T-helper 1 cell treated with Interleukin-12 subunit alpha and Interleukin-12 subunit beta and Interleukin-4 antibody, amounts not matched to agents 30 ng/mL and 1 ng/mL, for 36 hours (primary cell): ENCODE measurements at regions not wholly inside any gene's neighbourhood (a gene's known extent, or its start where the extent isn't known, plus 50 kb on each side); places are given as distances from the start of the nearest gene placed in this dataset.

ENCODE experiments used
- intact Hi-C: fragments of 100-400 bp; cut with micrococcal nuclease; formaldehyde crosslinking; loops from one replicate; pipeline ENCODE4 v1.15.1; 2024

DNA sequence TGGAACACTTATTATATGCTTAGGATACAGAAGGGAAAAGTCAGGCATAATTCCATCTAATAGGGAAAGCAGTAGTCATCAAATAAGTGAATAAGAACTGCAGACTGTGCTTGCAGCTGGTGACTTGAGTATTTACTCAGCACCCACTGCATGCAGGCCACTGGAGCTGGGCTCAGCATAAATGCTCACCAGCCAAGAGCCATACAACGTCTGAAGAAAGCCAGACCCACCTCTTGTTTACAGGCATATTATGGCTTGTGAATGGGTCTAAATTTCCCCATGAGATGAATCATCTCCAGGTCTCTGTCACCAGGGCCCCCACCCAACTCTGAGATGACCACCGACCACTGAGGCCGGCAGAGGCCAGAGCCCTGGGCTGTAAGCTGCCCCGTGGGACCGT, 123.8 kb upstream of the PKDCC start:
- intact Hi-C loops: no loop called here

DNA sequence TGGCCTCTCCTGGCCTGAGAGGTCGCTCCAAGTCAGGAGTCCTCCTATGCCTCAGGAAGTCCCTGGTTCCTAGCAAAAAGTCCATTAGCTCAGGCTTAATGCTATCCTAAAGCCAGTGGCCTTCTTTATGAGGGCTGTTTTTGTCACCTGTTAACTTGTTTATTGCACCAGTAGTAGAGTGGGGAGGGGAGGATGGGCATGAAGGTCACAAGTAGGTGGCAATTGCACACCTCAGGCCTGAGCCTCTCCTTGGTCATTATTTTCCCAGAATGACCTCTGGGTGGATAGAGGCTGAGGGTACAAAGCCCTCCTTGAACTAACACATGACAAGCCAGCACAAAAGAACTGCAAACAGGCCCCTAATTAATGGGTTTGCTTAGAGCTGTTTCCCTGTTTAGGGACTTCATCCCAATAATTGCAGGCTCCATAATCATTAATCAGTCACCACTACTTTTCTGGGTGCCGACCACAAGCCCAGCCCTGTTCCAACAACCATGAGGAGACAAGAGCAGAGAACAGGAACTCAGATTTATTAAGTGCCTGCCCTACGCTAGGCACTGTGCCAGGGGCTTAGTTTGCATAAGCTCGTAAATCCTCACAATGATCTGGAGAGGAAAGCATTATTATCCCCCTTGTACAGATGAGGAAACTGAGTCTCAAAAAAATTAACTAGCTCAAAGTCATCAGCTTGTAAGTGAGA, 123.0 kb upstream of the PKDCC start:
- intact Hi-C loops: no loop called here

DNA sequence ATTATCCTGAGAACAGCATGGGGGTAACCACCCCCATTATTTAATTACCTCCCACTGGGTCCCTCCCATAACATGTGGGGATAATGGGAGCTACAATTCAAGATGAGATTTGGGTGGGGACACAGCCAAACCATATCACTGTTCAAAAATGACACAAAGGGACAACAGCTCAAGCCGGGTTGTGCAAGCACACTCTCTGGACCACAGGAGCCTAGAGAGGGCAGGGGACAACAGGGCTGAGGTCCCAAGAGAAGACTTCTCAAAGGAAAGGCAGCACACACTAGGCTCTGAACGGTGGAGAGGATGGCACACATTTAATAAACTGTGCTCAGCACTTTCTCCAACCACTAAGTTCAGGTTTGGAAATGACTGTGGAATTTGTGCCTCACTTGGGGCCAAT, 122.1 kb upstream of the PKDCC start:
- intact Hi-C loops: no loop called here

DNA sequence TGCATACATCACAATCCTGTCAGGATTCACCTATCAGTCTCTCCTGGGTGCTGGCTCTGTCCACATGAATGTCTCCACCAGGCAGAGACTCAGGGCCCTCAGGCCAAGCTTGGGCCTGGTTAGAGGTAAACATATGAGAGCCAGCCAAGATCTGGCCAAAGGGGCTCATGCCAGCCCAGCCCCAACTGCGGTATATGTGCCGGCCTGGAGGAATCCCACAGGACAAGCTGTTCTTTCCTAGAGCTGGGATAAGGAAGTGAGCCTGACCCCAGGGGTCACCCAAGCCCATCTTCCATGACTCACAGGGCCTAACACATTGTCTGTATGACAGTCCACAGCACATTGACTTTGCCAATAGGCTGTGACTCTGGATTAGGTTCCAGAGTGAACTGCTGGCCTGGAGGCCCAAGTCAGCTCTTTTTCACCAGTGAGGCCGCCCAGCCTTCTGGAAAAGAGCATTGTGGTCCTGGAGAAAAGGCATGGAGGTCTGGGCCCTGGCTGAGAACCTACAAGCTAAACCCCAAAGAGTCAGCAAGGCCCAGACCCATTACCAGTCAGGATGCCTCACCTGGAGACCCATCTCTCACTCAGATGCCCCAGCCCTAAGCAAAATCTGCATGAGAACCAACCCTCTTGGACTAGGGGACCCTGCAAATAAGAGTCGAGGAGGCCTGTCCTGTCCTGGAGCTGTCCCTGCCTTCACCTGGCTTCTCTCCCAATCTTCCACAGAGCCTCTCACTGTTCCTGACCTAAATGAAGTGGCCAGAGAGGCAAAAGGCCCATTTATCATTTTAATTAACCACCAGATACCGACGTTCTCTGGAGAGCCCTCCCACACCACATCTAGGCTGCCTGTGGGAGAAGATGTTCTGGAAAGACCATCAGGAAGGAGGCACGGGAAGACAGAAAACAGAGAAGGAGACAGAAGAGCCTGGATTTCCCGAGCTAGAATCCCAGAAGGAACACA, 120.9 kb upstream of the PKDCC start:
- intact Hi-C loops: no loop called here

DNA sequence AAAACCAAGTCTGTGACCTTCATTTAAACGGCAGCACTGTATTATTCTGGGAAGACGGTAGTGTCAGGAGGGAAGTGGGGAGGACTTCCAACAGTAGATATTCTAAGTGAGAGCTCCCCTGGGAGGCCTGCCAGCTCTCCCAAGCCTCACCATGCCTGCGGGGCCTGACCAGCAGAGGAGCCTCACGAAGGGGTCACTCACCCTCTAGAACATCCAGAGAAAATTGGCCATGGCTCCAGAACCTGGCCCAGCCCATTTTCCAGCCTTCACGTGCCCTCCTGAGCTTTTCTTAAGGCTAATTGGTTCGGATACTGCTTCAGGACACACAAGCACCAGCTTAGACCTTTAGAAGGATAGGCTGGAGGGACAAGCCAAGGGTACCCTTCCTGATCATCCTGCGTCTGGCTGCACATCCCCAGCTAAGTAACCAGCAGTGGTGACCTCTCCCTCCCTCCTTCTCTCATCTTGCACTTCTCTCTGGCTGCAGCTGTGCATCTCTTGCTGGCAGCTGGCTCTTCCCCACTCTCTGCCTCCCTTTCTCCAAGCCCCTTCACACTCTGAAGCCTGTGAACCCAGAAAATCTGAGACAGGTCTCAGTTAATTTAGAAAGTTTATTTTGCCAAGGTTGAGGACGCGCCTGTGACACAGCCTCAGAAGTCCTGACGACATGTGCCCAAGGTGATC, 120.1 kb upstream of the PKDCC start:
- intact Hi-C loops: no loop called here

DNA sequence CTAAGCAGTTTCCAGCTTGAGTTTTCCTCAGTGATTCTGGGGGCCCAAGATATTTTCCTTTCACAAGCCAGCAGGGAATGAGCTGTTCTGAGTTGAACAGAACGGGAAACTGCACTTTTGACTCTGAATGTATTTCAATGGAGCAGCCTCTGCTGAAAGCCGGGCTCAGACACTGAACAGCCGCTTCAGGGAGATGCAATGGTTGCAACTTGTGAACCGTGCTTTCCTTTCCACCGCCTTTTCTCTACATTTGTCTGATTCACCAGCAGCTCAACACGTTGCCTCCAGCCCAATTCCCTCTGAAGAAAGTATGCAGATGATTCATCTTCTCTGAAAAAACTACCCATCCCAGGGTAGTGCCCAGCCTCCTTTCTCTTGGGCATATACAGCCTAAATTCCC, 119.3 kb upstream of the PKDCC start:
- intact Hi-C loops: no loop called here

DNA sequence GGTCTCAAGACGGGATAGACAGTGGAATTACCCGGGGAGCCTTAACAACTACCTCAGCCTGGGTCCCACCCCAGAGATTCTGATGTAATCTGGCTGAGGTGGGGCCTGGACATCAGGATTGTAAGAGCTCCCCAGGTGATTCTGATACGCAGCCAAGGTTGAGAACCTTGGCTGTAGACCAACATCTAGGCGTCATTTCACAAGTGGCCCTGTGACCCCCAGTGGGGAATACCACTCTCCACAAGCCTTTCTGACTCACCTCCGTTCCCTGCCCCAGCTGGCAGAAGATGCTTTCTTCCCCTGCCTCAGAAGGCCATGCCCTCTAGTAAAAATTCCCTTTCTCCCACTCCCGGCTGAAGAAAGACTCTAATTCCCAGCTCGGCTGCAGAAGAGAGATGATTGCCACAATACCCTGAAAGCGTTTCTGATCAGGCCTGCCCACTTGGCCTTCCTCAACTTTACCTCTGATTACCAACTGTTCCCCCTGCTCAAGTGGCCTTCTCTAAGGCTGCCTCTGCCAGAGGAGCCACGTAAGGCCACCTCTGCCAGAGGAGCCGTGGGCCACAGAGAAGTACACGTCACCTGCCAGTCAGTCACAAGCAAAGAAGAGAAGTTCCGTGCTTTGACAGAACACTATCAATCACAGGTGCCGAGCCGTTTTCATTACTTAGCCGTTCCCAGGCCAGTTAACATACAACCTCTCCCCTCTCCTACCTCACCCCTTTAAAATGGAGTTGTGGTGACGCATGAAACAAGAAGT, 116.8 kb upstream of the PKDCC start:
- intact Hi-C loops: no loop called here

DNA sequence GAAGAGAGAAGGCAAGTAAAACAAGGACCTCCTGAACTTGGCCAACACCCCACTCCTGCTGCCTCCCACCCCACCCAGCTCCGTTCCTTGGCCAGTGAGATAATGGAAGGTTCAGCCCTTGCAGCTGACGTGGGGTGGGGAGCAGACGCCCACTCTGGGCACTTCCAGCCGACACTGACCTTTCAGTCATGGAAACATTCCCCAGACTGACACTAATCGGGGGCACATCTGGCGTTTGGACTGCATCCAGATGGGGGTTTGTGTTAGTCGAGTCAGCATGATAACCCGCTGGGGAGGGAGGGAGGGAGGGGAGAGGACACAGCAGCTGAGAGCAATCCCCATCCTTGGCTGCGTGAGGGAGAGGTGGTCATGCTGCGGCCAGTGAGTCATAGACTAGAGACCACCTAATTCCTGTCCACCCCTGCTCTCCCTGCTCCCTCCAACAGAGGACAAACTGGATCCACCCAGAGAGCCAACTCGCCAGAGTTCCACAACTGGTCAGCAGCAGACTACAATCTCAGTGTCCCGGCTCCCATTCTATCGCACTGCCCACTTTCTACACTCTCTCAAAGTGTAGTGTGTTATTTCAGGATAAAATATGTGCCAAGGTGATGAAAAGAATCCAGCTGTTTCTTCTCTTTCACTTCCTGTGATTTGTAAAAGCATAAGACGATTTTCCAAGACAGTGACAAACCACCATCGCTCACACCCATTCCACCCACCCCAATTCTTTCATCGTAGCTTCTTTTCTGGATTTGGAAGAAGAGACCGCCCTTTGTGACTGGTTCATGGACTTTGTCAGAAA, 115.4 kb upstream of the PKDCC start:
- intact Hi-C loops: no loop called here

DNA sequence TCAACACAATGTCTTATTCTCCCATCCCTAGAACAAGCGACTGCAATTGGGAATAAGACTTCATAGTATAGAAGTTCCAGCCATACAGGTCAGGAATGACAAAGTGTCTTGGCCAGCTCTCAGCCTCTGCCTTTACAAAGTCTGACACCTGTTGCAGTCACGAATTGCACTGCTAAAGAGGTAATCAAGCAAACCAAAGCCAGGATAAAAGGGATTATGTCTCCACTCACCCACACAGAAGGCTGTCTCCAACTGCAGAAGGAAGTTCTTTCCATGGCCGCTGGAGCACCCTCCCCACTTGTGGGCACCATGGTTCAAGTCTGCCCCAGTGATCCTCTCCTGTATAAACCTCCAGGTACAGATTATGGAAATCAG, 114.8 kb upstream of the PKDCC start:
- intact Hi-C loops: no loop called here

DNA sequence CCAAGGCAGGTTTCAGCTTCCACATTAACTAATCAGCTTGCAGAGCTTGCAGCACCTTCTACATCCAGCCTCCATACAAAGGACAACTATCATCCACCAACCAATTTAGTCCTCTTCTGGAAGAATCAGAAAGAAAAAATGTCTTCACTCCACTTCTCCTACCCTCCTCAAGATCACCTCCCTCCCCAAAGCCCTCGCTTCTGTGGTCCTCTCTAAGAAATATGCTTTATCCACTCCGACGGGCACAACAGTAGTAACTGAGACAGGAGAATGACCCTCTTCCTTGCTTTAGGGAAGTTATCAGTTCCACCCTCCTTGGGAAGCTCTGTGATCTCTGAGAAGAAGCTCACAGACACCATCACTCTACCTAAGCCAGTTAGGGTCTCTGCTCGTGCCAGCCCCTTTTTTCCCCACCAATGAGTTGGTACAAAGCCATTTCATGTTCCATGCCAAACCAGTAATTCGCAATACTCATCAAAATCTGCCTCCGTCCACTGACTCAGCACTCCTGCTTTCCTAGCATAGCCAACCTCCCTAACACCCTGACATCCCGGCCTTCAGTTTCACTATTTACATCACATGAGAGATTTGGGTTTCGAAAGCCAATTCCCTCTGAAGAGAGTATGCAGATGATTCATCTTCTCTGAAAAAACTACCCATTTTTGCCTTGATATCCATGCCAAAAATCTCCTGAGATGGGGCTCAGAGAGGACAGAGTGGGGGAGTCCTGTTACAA, 114.1 kb upstream of the PKDCC start:
- intact Hi-C loops: no loop called here

DNA sequence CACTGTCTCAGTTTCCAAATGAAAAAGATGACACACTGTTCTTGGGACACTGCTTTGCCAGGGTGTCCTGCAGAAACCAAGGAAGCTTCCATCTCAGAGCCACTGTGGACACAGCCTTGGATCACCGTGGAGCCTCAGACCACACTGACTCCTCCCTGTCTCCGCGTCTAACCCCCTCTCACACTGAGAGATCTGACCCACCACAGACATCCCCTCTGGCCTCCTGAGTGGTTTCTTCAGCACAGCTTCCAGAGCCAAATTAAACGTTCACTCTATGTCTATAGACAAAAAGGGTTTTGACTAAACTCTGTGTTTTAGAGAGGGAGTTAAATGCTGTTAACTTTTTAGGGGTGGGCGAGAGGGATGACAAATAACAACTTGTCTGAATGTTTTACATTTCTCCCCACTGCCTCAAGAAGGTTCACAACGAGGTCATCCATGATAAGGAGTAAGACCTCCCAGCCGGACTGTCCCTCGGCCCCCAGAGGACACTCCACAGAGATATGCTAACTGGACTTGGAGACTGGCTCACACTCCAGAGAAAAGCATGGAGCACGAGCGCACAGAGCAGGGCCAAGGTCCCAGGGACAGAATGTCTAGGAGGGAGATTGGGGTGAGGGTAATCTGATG, 113.4 kb upstream of the PKDCC start:
- intact Hi-C loops: no loop called here

DNA sequence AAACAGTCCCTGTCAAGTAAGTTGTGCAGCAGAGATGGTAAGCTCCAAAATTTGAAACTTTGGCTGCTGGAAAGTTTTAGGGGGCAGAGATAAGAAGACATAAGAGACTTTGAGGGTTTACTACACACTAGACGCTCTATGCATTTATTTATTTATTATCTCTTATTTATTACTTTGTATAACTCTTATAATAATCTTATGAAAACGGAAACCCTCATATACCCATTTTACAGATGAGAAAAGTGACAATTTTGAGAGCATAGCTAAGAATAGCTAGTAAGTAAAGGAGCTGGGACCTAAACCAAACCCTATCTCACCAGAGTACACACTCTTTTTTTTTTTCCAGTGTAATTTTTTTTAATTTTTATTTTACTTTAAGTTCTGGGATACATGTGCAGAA, 112.8 kb upstream of the PKDCC start:
- intact Hi-C loops: no loop called here

DNA sequence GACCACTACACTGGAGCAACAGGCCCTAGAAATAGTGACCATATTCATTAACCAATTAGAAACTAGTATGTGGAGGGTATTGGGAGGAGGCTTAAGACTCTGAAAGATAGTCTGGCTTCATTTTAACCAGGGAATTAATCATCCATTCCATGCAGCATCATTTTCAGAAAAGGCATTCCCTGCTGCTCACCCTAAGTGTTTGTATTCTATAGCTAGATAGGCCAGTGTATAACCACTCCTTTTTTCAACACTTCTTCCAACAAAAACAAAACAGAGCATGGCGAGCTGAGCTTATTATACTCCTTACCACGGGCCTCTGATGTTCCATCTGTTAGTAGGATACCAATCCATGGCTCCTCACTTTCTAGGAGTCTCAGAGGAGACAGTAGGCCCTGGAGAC, 112.0 kb upstream of the PKDCC start:
- intact Hi-C loops: no loop called here

DNA sequence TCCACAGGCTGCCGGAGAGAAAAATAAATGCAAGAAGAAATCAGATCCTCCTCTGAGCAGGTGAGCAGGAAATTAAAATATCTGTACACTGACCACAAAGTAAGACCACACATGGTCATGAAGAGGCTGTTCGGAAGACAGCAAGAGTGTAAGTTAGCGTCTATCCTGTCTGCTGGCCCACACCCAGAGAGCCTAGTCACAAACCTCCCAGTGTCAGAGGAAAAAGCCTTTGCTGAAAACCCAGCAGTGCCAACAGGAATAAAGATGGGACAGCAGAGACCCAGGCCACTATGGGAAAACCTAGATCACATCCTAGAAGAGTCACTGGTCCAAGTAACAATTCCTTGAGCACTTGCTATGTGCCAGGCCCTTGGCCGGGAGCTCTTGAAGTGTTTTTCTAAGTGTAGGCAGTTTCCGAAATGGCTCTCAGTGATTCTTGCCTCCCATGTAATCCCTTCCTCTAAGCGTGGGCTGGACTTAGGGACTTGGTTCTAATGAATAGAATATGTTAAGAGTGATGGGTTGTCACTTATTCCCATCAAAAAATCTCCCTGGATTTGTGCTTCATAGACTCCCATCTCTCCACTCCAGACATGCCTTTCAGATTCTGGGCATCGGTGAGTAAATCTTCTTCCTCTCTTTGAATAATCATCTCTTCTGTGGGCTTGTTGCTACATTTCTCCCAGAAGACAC, 110.9 kb upstream of the PKDCC start:
- intact Hi-C loops: no loop called here

DNA sequence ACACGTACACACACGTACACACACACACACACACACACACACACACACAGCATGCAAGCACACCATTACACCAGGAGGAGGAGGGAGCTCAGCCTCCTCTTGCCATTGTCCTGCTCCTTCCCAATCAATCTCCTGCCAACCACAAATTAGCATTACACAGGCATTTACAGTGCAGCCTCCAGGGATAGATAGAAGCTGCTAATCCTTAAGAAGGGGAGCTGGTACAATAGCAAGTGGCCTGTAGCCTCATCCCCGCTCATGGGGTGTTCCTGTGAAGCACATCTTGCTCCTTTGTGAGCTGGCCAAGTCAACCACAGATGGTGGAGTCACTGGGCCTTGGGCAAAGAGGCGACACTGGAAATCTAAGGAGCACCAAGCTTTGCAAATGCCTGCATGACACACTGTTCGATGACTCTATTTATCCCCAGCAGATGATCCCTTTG, 110.3 kb upstream of the PKDCC start:
- intact Hi-C loops: no loop called here

DNA sequence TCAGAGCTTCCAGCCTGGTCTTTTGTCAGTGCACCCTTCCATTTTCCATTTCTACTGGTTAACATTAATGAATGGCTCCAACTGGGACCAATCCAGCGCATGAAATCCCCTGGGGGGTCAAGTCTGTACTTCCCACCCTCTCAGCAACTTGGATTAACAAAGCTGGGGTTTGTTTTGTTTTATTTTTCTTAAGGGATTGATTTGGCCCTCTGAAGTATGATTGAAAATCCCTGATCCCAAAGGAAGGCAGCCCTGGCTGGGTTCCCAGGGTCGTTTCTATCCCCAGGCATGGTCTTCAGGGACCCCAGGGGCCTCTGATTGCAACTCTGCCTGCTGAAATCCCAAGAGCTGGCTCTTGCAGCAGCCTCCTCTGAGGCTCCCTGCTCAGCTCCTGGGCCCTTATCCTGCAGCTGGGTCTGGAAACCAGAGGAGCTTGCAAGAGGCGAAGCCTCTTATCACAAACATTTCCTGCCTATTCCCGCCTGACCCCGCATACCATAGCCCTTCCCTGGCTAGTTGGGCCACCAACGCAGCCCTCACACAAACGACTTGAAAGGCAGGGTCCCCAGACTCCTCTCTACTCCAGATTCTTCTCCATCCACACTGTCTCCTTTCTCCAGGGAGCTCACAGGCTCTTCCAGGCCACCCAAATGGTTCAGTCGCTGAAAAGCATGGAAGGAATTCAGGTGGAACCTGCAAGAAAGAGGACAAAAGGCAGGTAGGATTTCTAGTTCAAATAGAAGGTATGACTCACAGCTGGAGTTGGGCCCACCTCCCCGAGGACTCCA, 109.7 kb upstream of the PKDCC start:
- intact Hi-C loops: no loop called here

DNA sequence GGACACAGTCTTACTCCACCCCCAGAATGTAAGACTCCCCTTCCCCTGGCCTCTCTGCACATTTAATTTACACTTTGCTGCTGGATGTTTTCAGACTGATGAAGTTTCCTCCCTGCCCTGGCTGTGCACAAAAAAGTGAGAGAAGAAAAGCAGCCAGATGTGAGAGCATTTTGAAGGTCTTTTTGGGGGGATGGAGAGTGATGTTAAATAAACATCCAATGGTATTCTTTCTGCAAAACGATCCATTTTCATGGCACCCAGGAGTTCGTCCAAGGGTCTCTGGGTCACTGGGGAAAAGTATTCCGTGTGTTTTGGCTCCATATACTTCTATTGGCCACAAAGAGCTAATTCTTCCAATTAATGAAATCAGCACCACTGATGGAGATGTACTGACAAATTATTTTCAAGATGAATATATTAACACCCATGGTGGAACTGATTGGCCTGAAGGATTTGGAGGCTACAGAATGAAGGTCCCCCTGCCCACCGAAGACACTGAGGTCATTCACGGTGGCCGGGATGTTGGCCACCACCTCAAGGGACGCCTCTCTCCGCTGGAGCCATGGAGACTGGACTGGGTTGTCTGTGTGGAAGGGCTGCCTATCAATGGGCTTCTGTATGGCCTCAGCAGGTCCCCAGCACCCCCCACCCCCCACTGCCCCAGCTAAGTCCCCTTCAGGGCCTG, 107.6 kb upstream of the PKDCC start:
- intact Hi-C loops: no loop called here

DNA sequence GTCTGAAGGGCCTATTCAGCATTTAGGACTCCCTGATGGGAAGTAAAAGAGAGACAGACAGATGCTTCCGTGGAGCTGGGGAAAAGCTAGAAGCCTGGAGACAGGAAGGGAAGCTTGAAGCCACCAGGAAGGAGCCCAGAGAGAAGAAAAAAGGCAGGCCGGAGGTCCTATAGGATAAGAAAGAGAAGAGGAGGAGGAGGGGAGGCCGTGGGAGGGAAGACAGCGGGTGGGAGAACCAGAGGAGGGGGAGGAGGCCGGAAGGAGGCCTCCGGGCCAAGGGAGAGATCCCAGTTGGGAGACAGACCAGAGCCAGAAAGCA, 107.1 kb upstream of the PKDCC start:
- intact Hi-C loops: no loop called here
